NCI-H1436 treated with DMSO at 0.1 percent for 48 hours (cell line): ENCODE measurements at regions not wholly inside any gene's neighbourhood (a gene's known extent, or its start where the extent isn't known, plus 50 kb on each side); places are given as distances from the start of the nearest gene placed in this dataset.
"Not testable (repeated sequence)": the region's sequence is repeated elsewhere in the genome, so short reads cannot be mapped to it uniquely, and the experiment has no call there.

Experiments used
- DNase-seq: peaks from one replicate; lab custom pipeline; 2025; lab: John Stamatoyannopoulos, UW

GRCh38 chr7:25665903-25666670 lies 437.8 kb upstream of the NPVF start:
- no peak for DNase-seq

- no peak for DNase-seq
Measured at GRCh38 chr7:25666671-25667060, 438.4 kb upstream of the NPVF start.

- DNase-seq = no peak
Measured at GRCh38 chr7:25669281-25669781, 441.0 kb upstream of the NPVF start.

GRCh38 chr7:25669961-25670841 lies 441.9 kb upstream of the NPVF start:
- no peak for DNase-seq

- no peak for DNase-seq
Measured at GRCh38 chr7:25671111-25671510, 442.8 kb upstream of the NPVF start.

- no peak for DNase-seq
Measured at GRCh38 chr7:25672496-25672895, 444.2 kb upstream of the NPVF start.

- no peak for DNase-seq
Measured at GRCh38 chr7:25675789-25676474, 447.6 kb upstream of the NPVF start.

GRCh38 chr7:25677595-25677994 lies 449.3 kb upstream of the NPVF start:
- no peak for DNase-seq

- DNase-seq = no peak
Measured at GRCh38 chr7:25678215-25678614, 449.9 kb upstream of the NPVF start.

GRCh38 chr7:25680636-25681035 lies 452.4 kb upstream of the NPVF start:
- DNase-seq = no peak

GRCh38 chr7:25684360-25684759 lies 456.1 kb upstream of the NPVF start:
- no peak for DNase-seq

GRCh38 chr7:25686493-25686892 lies 458.2 kb upstream of the NPVF start:
- DNase-seq = no peak

- no peak for DNase-seq
Measured at GRCh38 chr7:25694211-25694610, 457.8 kb upstream of the NFE2L3 start.

GRCh38 chr7:25694699-25695098 lies 457.3 kb upstream of the NFE2L3 start:
- no peak for DNase-seq

GRCh38 chr7:25696571-25696970 lies 455.4 kb upstream of the NFE2L3 start:
- no peak for DNase-seq

- no peak for DNase-seq
Measured at GRCh38 chr7:25698451-25699113, 453.4 kb upstream of the NFE2L3 start.

- not testable (repeated sequence) for DNase-seq
Measured at GRCh38 chr7:25700141-25700540, 451.9 kb upstream of the NFE2L3 start.

GRCh38 chr7:25704413-25704812 lies 447.6 kb upstream of the NFE2L3 start:
- no peak for DNase-seq

- DNase-seq = no peak
Measured at GRCh38 chr7:25706764-25707163, 445.2 kb upstream of the NFE2L3 start.

- no peak for DNase-seq
Measured at GRCh38 chr7:25707768-25708620, 444.0 kb upstream of the NFE2L3 start.

- no peak for DNase-seq
Measured at GRCh38 chr7:25710959-25711358, 441.0 kb upstream of the NFE2L3 start.
